IMR-90 (cell line): ENCODE measurements at regions not wholly inside any gene's neighbourhood (a gene's known extent, or its start where the extent isn't known, plus 50 kb on each side); places are given as distances from the start of the nearest gene placed in this dataset.

Source experiments
- ATAC-seq: fragments of 200-7000 bp; cut with Tn5 transposase; 2 replicates; pipeline ENCODE4 v1.9.1; 2020; ENCODE audit warnings: low read depth, mild to moderate bottlenecking, moderate library complexity
- BruUV-seq: library from RNA; stranded (reverse); fragments of 400-500 nt; replicated peaks from 2 replicates; lab custom pipeline; 2021; lab: Mats Ljungman, UMichigan
- CTCF ChIA-PET: fragments of 300-600 bp; formaldehyde crosslinking; extraction: SDS; loops from one replicate; lab custom pipeline; 2021; ENCODE audit warnings: antibody characterized with exemption; lab: Yijun Ruan, JAX
- POLR2A ChIA-PET: fragments of 300-600 bp; sonication (Branson Sonifier 250); formaldehyde crosslinking; loops from one replicate; lab custom pipeline; 2022; ENCODE audit warnings: antibody characterized with exemption; ENCODE audit not compliant: unreplicated experiment; lab: Charles Lee
- DNase-seq: peaks from one replicate; pipeline ENCODE4 v3.0.0; 2013
- H2AFZ ChIP-seq: replicated peaks from 2 replicates; pipeline ENCODE3; 2013; ENCODE audit warnings: low read length, mild to moderate bottlenecking; ENCODE audit not compliant: poor library complexity
- H2AK5ac ChIP-seq: 2 replicates; pipeline ENCODE4 v1.6.1; 2013; ENCODE audit warnings: low read depth, low read length, inconsistent platforms
- H2AK9ac ChIP-seq: replicated peaks from 2 replicates; pipeline ENCODE3; 2013; ENCODE audit warnings: mild to moderate bottlenecking, low read depth, low read length, moderate library complexity; ENCODE audit not compliant: poor library complexity
- H2BK120ac ChIP-seq: 2 replicates; pipeline ENCODE4 v1.6.1; 2013; ENCODE audit warnings: low read depth, low read length, inconsistent platforms
- H2BK15ac ChIP-seq: 3 replicates; pipeline ENCODE4 v1.6.1; 2013; ENCODE audit warnings: low read depth, low read length, inconsistent platforms
- H2BK20ac ChIP-seq: 2 replicates; pipeline ENCODE4 v1.6.1; 2013; ENCODE audit warnings: low read depth, mild to moderate bottlenecking, inconsistent platforms, low read length, moderate library complexity
- H2BK5ac ChIP-seq: 2 replicates; pipeline ENCODE4 v1.6.1; 2013; ENCODE audit warnings: mild to moderate bottlenecking, low read depth, low read length, inconsistent platforms; ENCODE audit not compliant: poor library complexity, severe bottlenecking
- H3K14ac ChIP-seq: replicated peaks from 2 replicates; pipeline ENCODE4 v1.6.1; 2013; ENCODE audit warnings: low read depth, low read length, inconsistent platforms
- H3K18ac ChIP-seq: 2 replicates; pipeline ENCODE4 v1.6.1; 2013; ENCODE audit warnings: low read depth, low read length, control low read depth
- H3K23ac ChIP-seq: 2 replicates; pipeline ENCODE4 v1.6.1; 2013; ENCODE audit warnings: low read depth, low read length, inconsistent platforms
- H3K27ac ChIP-seq: 2 replicates; pipeline ENCODE4 v1.5.1; 2013; ENCODE audit warnings: mild to moderate bottlenecking, control low read depth, low read length; ENCODE audit not compliant: insufficient read depth
- H3K27me3 ChIP-seq: 2 replicates; pipeline ENCODE4 v1.6.1; 2013; ENCODE audit warnings: low read length; ENCODE audit not compliant: control insufficient read depth, insufficient read depth
- H3K36me3 ChIP-seq: 2 replicates; pipeline ENCODE4 v1.6.1; 2013; ENCODE audit warnings: low read length, mixed read lengths; ENCODE audit not compliant: control insufficient read depth, insufficient read depth
- H3K4ac ChIP-seq: 2 replicates; pipeline ENCODE4 v1.6.1; 2013; ENCODE audit warnings: low read depth, low read length, inconsistent platforms
- H3K4me1 ChIP-seq: 2 replicates; pipeline ENCODE4 v1.6.1; 2013; ENCODE audit warnings: low read length, mixed read lengths; ENCODE audit not compliant: control insufficient read depth, insufficient read depth
- H3K4me2 ChIP-seq: 2 replicates; pipeline ENCODE4 v1.6.1; 2013; ENCODE audit warnings: low read depth, mild to moderate bottlenecking, control low read depth, low read length, moderate library complexity
- H3K4me3 ChIP-seq: 2 replicates; pipeline ENCODE4 v1.5.1; 2013; ENCODE audit warnings: low read depth, mild to moderate bottlenecking, control low read depth, low read length, moderate library complexity; ENCODE audit not compliant: insufficient read depth
- H3K56ac ChIP-seq: 2 replicates; pipeline ENCODE4 v1.6.1; 2013; ENCODE audit warnings: low read length, inconsistent platforms; ENCODE audit not compliant: insufficient read depth; ENCODE audit errors: extremely low read depth
- H3K79me1 ChIP-seq, 2 experiments: 2 replicates each; pipeline ENCODE4 v1.6.1; 2013; ENCODE audit warnings: low read length in 2 of 2, inconsistent platforms in 1 of 2, low read depth in 1 of 2
- H3K9ac ChIP-seq: 2 replicates; pipeline ENCODE4 v1.6.1; 2013; ENCODE audit warnings: low read depth, low read length, control low read depth
- H3K9me1 ChIP-seq: 2 replicates; pipeline ENCODE4 v1.6.1; 2013; ENCODE audit warnings: low read length, inconsistent platforms; ENCODE audit not compliant: insufficient read depth
- H3K9me3 ChIP-seq: 2 replicates; pipeline ENCODE4 v1.6.1; 2013; ENCODE audit warnings: low read length; ENCODE audit not compliant: control insufficient read depth, insufficient read depth
- H4K20me1 ChIP-seq: 2 replicates; pipeline ENCODE4 v1.6.1; 2013; ENCODE audit warnings: low read length, inconsistent platforms; ENCODE audit not compliant: insufficient read depth
- H4K5ac ChIP-seq: 2 replicates; pipeline ENCODE4 v1.6.1; 2013; ENCODE audit warnings: mild to moderate bottlenecking, low read depth, low read length, control low read depth
- H4K8ac ChIP-seq, 2 experiments: 2 replicates each; pipeline ENCODE4 v1.6.1; 2013; ENCODE audit warnings: low read depth in 2 of 2, low read length in 2 of 2, control low read depth in 1 of 2, inconsistent platforms in 1 of 2
- H4K91ac ChIP-seq: 2 replicates; pipeline ENCODE4 v1.6.1; 2013; ENCODE audit warnings: low read depth, low read length, inconsistent platforms; ENCODE audit not compliant: insufficient read depth
- CEBPB ChIP-seq: IDR thresholded peaks from 2 replicates; pipeline ENCODE4 v1.6.1; 2012; ENCODE audit warnings: low read depth, low read length, improper control_type of control experiment
- FOS ChIP-seq: fragments of 150-350 bp; IDR thresholded peaks from 2 replicates; pipeline ENCODE4 v1.6.1; 2016; ENCODE audit warnings: low read depth, low read length
- NFE2L2 ChIP-seq: fragments of 150-350 bp; IDR thresholded peaks from 2 replicates; pipeline ENCODE4 v1.6.1; 2016; ENCODE audit warnings: low read depth, mild to moderate bottlenecking, low read length
- WGBS, 2 experiments: methylation state at CpG; one replicate each; pipeline versions ENCODE4 v1.1.5 to v1.1.7; 2013; ENCODE audit warnings: missing lambda C conversion rate in 2 of 2; ENCODE audit not compliant: insufficient read length in 1 of 2; ENCODE audit errors: extremely low coverage in 2 of 2; 5-methylcytosine and 5-hydroxymethylcytosine counted together
- dilution Hi-C: fragments of 300-500 bp; cut with HindIII; formaldehyde crosslinking; loops from one replicate; pipeline ENCODE4 v1.14.3; 2018; ENCODE audit warnings: low sequenced_read_pairs; ENCODE audit not compliant: unreplicated experiment
- in situ Hi-C: fragments of 300-500 bp; cut with MboI; formaldehyde crosslinking; loops from 3 replicates; pipeline ENCODE4 v1.14.3; 2019; ENCODE audit warnings: low sequenced_read_pairs, inconsistent platforms, mixed read lengths
- intact Hi-C: fragments of 100-400 bp; cut with micrococcal nuclease; formaldehyde crosslinking; loops from 2 replicates; pipeline ENCODE4 v1.10.0; 2022

DNA sequence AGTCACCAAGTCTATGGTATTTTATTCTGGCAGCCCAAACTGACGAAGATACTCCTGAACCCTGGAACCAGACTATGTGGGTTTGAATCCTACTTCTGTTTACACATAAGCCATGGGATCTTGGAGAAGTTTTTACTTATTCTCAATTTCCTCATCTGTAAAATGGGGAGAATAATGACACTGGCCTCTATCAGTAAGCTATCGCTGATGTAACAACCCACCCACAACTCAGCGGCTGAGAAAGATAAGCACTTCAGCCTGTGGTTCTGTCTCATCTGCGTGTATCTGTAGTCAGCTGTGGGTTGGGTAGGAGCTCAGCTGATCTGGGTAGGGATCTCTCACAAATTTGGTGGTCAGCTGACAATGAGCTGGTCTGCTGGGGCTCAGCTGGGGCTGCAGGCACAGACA, 68.0 kb upstream of the ALX4 start:
- no peak overlapping the region for H3K23ac ChIP-seq
- no peaks in the 10 kb centered on the region for H3K9me1 ChIP-seq
- H3K27ac ChIP-seq: no peak overlapping the region
- H4K5ac ChIP-seq: no peak overlapping the region
- no peak overlapping the region for H4K91ac ChIP-seq
- no peak overlapping the region for H3K56ac ChIP-seq
- no peaks in the 10 kb centered on the region for H3K9me3 ChIP-seq
- no peak overlapping the region for H3K4me3 ChIP-seq
- no TSS peak for BruUV-seq
- WGBS, 2 experiments: no CpG with 5 or more reads among the region's 4 CpGs
- no peak overlapping the region for H2BK15ac ChIP-seq
- no peak overlapping the region for H2AK9ac ChIP-seq
- ATAC-seq (no peak), DNase-seq (no peak)
- no peak overlapping the region for H2BK20ac ChIP-seq
- in situ Hi-C loops: no loop called here
- no peak overlapping the region for H3K18ac ChIP-seq
- H2AFZ ChIP-seq: no peak overlapping the region
- no peaks in the 10 kb centered on the region for H3K36me3 ChIP-seq
- H2BK5ac ChIP-seq: no peak overlapping the region
- H2BK120ac ChIP-seq: no peak overlapping the region
- no peak overlapping the region for H3K4ac ChIP-seq
- no peak overlapping the region for H3K14ac ChIP-seq
- no peaks in the 10 kb centered on the region for H3K4me1 ChIP-seq
- dilution Hi-C loops: no loop called here
- no peak overlapping the region for H3K4me2 ChIP-seq
- ChIA-PET POLR2A (no interaction called here), CTCF (no interaction called here)
- no peak overlapping the region for H4K8ac ChIP-seq
- peaks cover 4% of the 10 kb centered on the region; the same call in 1 of the 2 replicates for H3K27me3 ChIP-seq
- TF ChIP-seq NFE2L2 (no peak), FOS (no peak), CEBPB (no peak)
- no peaks in the 10 kb centered on the region for H3K79me1 ChIP-seq
- no peak overlapping the region for H3K9ac ChIP-seq
- H2AK5ac ChIP-seq: no peak overlapping the region
- no peaks in the 10 kb centered on the region; the same call in 1 of the 2 replicates for H4K20me1 ChIP-seq
- intact Hi-C loops: no loop called here
